SHP77 (cell line): ENCODE measurements at regions not wholly inside any gene's neighbourhood (a gene's known extent, or its start where the extent isn't known, plus 50 kb on each side); places are given as distances from the start of the nearest gene placed in this dataset.
"Not testable (repeated sequence)": the region's sequence is repeated elsewhere in the genome, so short reads cannot be mapped to it uniquely, and the experiment has no call there.

ENCODE experiments used
- DNase-seq, 2 experiments: peaks; one replicate each; lab custom pipeline; 2025; lab: John Stamatoyannopoulos, UW

DNA sequence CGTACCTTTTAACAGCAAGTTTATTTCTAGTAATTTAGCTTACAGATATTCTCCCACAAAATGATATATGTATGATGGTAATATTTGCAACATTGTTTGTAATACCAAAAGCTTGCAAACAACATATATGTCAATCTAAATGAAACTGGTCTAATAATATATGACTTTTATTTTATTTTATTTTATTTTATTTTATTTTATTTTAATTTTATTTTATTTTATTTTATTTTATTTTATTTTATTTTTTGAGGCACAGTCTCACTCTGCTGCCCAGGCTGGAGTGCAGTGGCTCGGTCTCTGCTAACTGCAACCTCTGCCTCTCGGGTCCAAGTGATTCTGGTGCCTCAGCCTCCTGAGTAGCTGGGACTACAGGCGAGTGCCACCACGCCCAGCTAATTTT lies 94.6 kb upstream of the ABCA1 start:
- DNase-seq = not testable (repeated sequence)

- no peak for DNase-seq
Observed at GRCh38 chr9:105023788-105024187, 95.8 kb upstream of the ABCA1 start.

DNA sequence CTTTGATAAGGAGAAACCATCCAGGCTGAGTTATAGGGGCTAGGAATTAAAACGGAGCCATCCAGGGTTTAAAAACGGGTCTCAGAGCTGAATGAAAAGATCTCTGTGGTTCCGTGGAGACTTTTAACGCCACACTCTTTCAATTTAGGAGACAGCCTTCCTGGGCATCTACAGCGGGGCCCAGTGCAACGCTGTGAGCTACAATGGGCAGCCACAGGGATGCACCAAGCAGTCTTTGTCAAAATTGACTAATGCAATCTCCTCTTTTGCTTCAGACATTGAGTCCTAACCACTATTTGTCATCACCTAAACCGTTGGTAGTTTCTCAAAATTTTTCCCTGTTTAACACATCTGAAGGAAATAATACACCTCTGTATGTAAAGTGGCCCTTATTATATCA lies 96.6 kb upstream of the ABCA1 start:
- DNase-seq = no peak

DNA sequence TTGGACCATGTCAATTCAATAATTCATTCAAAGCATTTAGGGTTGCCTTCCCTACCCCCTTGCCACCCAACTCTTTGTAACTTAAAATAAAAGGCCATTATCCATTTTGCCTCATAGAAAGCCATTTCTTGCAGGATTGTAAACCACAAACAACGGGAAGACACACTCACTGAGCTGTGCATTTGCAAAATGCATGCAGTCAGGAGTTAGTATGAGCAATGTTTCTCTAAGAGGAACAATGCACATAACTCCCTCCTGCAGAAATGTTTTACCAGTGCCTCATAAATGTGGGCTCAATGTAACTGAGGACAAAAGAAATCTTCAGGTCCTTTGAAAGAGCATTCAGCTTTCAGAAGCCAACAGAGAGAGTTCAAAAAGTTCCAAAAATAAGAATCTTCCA lies 98.5 kb upstream of the ABCA1 start:
- DNase-seq = no peak

- DNase-seq = no peak
Observed at GRCh38 chr9:105027084-105027483, 99.1 kb upstream of the ABCA1 start.

DNA sequence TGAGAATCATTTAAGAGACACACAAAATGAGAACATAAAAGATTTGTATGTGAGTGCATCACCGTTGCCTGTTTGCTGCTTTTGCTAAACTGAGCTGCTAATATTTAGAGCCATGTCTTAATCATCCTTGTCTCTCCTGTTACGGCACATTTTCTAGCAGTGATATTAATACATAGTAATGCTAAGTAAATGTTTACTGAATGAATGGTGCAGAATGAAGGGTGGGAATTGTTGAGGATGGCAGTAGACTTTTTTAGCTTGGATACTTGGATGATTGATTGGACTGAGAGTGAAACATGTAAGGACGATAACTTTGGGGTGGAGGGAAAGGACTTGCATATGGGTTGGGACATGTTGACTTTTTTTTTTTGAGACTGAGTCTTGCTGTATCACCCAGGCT lies 102.3 kb upstream of the ABCA1 start:
- no peak for DNase-seq

- DNase-seq = no peak
Observed at GRCh38 chr9:105037139-105037538, 109.2 kb upstream of the ABCA1 start.

GRCh38 chr9:105038051-105038450 lies 110.1 kb upstream of the ABCA1 start:
- DNase-seq = no peak

GRCh38 chr9:105039175-105039799 lies 111.3 kb upstream of the ABCA1 start:
- peak in 1 of 2 experiments; percentile 7 for DNase-seq

GRCh38 chr9:105043370-105043936 lies 115.5 kb upstream of the ABCA1 start:
- DNase-seq = no peak

GRCh38 chr9:105044518-105044917 lies 116.6 kb upstream of the ABCA1 start:
- DNase-seq = no peak

DNA sequence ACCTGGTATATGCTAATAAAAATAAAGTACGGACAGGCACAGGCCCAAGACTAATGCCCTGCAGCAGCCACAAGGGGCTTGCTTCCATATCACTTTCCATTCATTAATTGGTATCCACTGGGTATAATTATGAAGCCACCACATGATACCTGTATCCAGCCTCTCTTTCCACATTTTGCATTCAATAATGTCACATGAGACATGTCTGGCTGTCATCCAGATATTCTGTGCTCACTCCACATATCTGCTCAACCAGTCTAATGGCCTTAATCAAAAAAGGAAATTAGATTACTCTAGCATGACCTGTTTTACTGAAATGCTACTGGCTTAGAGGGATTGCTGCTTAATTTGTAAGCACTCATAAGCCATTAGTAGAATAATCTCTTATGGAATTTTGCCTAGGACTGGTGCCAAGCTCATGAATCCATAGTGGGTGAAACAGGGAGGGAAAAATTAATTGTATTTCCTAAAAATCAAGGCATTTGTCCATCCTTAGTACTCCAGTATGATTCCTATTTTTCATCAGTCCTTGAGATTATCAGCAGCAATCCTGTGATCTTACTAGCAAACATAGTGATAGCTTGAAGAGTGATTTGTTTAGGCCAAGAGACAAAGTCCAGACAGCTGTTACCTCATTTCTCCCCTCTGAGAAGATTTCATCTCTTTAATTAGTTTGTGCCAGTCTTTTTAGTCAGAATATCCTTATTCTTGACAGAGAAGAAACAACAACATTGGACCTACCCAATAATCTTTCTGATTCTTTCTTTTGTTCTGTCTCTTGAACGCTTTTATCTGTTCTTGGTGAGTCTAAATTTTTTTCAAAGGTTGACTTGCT lies 119.2 kb upstream of the ABCA1 start:
- DNase-seq = no peak

DNA sequence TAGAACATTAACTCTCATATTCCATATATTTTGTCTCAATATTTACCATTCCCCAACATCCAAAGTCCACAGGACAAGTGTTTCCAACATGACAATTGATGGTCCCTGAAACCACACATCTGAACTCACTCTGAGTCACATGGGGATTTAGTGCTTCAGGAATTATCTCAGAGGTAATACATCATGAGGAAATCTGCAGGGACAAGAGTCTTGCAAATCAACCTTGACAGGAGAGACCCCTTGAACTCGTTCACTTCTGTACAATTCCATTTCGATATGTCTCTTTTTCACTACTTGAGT lies 119.7 kb upstream of the ABCA1 start:
- DNase-seq = no peak

DNA sequence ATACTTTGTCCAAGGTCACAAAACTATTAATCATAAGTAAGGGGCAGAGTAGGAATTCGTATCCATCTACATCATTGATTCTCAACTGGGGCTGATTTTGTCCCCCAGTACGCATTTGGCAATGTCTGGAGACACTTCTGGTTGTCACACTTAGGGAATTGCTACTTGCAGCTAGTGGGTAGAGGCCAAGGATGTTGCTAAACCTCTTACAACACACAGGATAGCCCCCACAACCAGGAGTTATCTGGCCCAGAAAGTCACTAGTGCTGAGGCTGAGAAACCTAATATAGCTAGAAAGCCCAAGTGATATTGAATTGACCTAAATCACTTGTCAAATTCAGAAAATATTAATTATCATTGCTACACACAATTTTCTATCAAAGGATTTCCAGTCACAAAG lies 120.4 kb upstream of the ABCA1 start:
- DNase-seq = no peak

- DNase-seq = no peak
Observed at GRCh38 chr9:105050296-105050695, 122.3 kb upstream of the ABCA1 start.

GRCh38 chr9:105051897-105052296 lies 123.9 kb upstream of the ABCA1 start:
- DNase-seq = no peak

GRCh38 chr9:105052346-105052745 lies 124.4 kb upstream of the ABCA1 start:
- no peak for DNase-seq

DNA sequence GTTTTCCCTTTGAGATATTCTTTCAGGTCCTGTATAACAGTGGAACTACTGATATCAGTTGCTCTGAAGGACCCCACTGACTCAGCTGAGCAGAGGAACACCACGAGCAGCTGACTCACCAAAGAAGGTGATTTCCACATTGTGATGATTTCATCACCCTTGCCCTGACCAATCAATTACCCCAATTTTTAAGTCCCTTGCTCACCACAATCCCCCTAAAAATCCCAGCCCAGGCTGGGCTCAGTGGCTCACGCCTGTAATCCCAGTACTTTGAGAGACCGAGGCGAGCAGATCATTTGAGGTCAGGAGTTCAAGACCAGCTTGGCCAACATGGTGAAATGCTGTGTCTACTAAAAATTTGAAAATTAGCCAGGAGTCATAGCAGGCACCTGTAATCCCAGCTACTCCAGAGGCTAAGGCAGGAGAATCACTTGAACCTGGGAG lies 125.3 kb upstream of the ABCA1 start:
- no peak for DNase-seq

GRCh38 chr9:105054491-105054890 lies 126.5 kb upstream of the ABCA1 start:
- no peak for DNase-seq

DNA sequence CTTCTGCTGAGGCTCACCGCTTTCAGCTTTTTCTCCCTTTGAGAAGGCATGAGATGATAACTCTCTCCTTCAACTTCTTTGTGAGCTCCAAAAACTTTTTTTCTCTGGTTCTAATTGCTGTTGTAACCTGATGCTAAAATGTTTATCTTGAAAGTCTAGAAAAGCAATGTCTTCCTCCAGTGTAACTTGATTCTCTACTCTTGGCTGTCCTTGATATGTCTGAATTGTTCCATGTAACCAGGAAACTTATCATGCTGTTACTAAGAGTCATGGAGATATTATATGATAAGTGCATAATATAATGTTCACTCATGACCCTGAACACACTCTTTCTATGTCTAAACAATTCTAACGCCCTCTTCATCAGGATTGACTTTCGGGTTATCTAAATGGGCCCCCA lies 128.0 kb upstream of the ABCA1 start:
- DNase-seq = no peak

DNA sequence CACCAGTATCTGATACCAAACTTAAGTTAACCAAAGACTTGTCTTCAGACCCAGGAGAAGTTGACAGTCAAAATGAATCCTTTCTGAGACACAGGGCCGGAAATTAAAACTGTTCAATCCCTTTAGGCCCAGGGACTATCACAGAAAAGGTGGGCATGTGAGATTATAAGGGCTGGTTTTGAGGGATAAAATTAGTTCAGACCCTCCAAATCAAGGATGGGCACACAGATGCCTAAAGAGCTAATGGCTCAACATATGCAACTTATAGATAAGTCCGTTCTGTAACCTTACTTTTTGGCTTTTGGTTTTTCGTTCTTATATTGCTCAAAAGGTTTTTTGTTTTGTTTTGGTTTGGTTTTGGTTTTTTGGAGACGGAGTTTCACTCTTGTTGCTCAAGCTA lies 129.6 kb upstream of the ABCA1 start:
- no peak for DNase-seq

- DNase-seq = no peak
Observed at GRCh38 chr9:105059252-105059651, 131.3 kb upstream of the ABCA1 start.

DNA sequence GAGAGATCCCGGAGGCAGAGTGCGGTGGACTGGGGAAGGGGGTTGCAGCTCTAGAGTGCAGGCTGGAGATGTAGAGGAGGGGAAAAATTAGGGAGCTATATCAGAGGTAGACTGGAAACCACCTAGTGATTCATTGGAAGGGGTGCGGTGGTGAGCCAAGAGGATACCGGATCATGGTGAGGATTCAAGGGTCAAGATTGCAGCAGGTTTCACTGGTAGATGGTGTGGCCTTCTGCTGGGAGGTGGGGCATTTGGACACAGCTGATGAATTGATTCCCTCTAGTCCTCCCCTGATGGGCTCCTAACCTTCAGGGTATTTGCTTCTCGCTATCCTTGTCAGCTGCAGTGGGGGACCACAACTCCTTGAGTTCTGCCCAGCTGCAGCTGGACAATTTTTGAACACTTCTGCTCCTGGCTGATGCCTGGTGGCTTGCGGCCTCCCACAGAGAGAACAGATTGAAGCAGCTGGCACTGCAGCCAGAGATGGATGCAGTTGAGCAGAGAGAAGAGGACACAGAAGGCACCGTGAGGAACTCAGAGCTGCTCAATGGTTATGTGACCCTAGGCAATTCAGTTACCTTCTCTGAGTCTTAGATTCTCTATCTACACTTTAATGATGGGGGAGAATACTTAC lies 134.4 kb upstream of the ABCA1 start:
- no peak for DNase-seq
